ENCODE measurements at regions not wholly inside any gene's neighbourhood (a gene's known extent, or its start where the extent isn't known, plus 50 kb on each side); places are given as distances from the start of the nearest gene placed in this dataset.

DNA sequence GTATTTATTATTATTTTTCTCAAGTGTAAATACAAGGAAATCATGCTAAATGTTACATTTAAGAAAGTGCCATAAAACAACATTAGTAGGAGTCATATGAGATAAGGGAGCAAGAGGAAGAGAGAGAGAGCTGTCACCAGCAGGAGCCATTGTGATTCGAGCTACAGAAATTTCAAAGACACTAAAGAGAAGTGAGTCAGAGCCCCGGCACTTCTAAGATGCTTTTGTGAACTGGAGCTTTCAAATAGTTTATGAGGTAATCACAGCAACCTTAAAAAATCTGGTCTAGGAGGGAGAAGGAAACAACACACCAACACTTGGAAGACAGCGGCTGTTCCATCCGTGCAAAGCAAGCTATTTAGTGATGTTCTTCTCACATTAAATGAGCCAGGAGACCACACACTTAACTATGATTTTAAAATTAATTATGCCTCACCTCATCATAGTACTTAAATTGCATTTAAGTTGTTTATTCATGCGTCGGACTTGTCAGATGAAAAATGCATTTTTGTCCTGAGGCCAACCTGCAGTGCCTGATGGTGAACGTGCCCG is 382.7 kb upstream of the SALL3 start:
- no peak overlapping the region for H3K4me3 ChIP-seq (ENCODE audit: low read depth in 1 of 2, low read length in 2 of 2)
- no peaks in the 10 kb centered on the region for H3K27me3 ChIP-seq (ENCODE audit: insufficient read depth, low read length, poor library complexity)
- H3K36me3 ChIP-seq (ENCODE audit: insufficient read depth, low read length), result no peaks in the 10 kb centered on the region
- no peak overlapping the region for H3K4me2 ChIP-seq (ENCODE audit: insufficient read depth, low read length)
- H3K27ac ChIP-seq (ENCODE audit: low read length), result no peak overlapping the region
- DNase-seq (no peak), ATAC-seq (ENCODE audit: insufficient read depth, low read depth) (no peak)
- no peak for TF ChIP-seq CTCF (IDR thresholded peaks at IDR 0.05; ENCODE audit: borderline replicate concordance, extremely low read depth, low read length, poor library complexity, severe bottlenecking)
- TF ChIP-seq EZH2 (IDR thresholded peaks at IDR 0.05; ENCODE audit: borderline replicate concordance, low read depth, low read length, severe bottlenecking), result no peak
- no peaks in the 10 kb centered on the region for H3K9me3 ChIP-seq (ENCODE audit: insufficient read depth, low read length, severe bottlenecking)
- H2AFZ ChIP-seq (ENCODE audit: low read depth, low read length), result no peak overlapping the region
- no peaks in the 10 kb centered on the region for H4K20me1 ChIP-seq (ENCODE audit: insufficient read depth, low read length)
- H3K79me2 ChIP-seq (ENCODE audit: insufficient read depth, low read length), result no peaks in the 10 kb centered on the region
- H3K9ac ChIP-seq (ENCODE audit: low read depth, low read length), result no peak overlapping the region
- no peaks in the 10 kb centered on the region for H3K4me1 ChIP-seq (ENCODE audit: insufficient read depth, low read length)

DNA sequence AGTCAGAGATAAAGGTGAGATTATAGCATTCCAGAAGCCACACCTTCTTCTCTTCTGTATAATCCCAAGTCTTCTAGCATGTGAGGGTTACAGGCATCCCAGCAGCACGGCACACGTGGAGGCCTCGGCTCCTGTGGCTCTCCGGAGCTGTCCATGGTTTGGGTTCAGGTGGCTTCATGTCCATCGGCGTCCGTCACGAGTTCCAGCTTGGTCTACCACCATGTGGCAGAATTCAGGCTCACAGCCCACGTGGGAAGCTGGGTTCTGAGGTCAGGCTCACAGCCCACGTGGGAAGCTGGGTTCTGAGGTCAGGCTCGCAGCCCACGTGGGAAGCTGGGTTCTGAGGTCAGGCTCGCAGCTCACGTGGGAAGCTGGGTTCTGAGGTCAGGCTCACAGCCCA is 378.3 kb upstream of the SALL3 start:
- TF ChIP-seq CTCF (IDR thresholded peaks at IDR 0.05; ENCODE audit: borderline replicate concordance, extremely low read depth, low read length, poor library complexity, severe bottlenecking) (no peak), EZH2 (IDR thresholded peaks at IDR 0.05; ENCODE audit: borderline replicate concordance, low read depth, low read length, severe bottlenecking) (no peak)
- H2AFZ ChIP-seq (ENCODE audit: low read depth, low read length), result no peak overlapping the region
- no peaks in the 10 kb centered on the region for H3K79me2 ChIP-seq (ENCODE audit: insufficient read depth, low read length)
- H3K9me3 ChIP-seq (ENCODE audit: insufficient read depth, low read length, severe bottlenecking), result no peaks in the 10 kb centered on the region
- H3K27me3 ChIP-seq (ENCODE audit: insufficient read depth, low read length, poor library complexity), result no peaks in the 10 kb centered on the region
- no peak overlapping the region for H3K9ac ChIP-seq (ENCODE audit: low read depth, low read length)
- H3K36me3 ChIP-seq (ENCODE audit: insufficient read depth, low read length), result no peaks in the 10 kb centered on the region
- no peaks in the 10 kb centered on the region for H3K4me1 ChIP-seq (ENCODE audit: insufficient read depth, low read length)
- no peak overlapping the region for H3K4me3 ChIP-seq (ENCODE audit: low read depth in 1 of 2, low read length in 2 of 2)
- H4K20me1 ChIP-seq (ENCODE audit: insufficient read depth, low read length), result no peaks in the 10 kb centered on the region
- no peak overlapping the region for H3K27ac ChIP-seq (ENCODE audit: low read length)
- H3K4me2 ChIP-seq (ENCODE audit: insufficient read depth, low read length), result no peak overlapping the region
- ATAC-seq (ENCODE audit: insufficient read depth, low read depth) (no peak), DNase-seq (no peak)

- Histone ChIP-seq H3K9me3 (ENCODE audit: insufficient read depth, low read length, severe bottlenecking) (no peaks in the 10 kb centered on the region), H3K27ac (ENCODE audit: low read length) (no peak overlapping the region), H3K4me1 (ENCODE audit: insufficient read depth, low read length) (no peaks in the 10 kb centered on the region), H3K4me3 (ENCODE audit: low read depth in 1 of 2, low read length in 2 of 2) (no peak overlapping the region), H2AFZ (ENCODE audit: low read depth, low read length) (no peak overlapping the region), H3K36me3 (ENCODE audit: insufficient read depth, low read length) (no peaks in the 10 kb centered on the region), H3K27me3 (ENCODE audit: insufficient read depth, low read length, poor library complexity) (no peaks in the 10 kb centered on the region), H3K9ac (ENCODE audit: low read depth, low read length) (no peak overlapping the region), H3K79me2 (ENCODE audit: insufficient read depth, low read length) (no peaks in the 10 kb centered on the region), H3K4me2 (ENCODE audit: insufficient read depth, low read length) (no peak overlapping the region), H4K20me1 (ENCODE audit: insufficient read depth, low read length) (no peaks in the 10 kb centered on the region)
- no peak for DNase-seq
- ATAC-seq (ENCODE audit: insufficient read depth, low read depth), result no peak
- TF ChIP-seq EZH2 (IDR thresholded peaks at IDR 0.05; ENCODE audit: borderline replicate concordance, low read depth, low read length, severe bottlenecking), result no peak
- TF ChIP-seq CTCF (IDR thresholded peaks at IDR 0.05; ENCODE audit: borderline replicate concordance, extremely low read depth, low read length, poor library complexity, severe bottlenecking), result no peak
Measured at GRCh38 chr18:78601923-78602322, 377.7 kb upstream of the SALL3 start.

DNA sequence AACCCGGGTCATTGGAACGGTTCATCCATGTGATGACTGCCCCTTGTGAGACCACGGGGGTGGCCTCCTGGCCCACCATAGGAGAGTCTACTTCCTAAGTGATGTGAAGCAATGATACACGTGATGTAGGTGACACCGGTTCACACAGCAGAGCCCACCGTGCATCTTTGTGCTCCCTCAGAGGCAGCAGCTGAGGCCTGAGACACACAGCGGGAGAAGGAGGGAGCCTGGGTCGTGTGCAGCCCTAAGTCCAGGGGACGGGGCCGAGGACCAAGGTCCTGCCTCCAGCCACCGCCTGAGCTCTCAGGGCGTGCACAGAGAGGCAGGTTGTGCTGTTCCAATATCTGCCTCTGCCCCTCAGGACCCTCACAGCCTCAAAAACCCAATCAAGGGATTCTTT is 377.2 kb upstream of the SALL3 start:
- ATAC-seq (ENCODE audit: insufficient read depth, low read depth), result no peak
- no peaks in the 10 kb centered on the region for H3K9me3 ChIP-seq (ENCODE audit: insufficient read depth, low read length, severe bottlenecking)
- no peak overlapping the region for H3K4me2 ChIP-seq (ENCODE audit: insufficient read depth, low read length)

More for the DNA sequence above, 377.2 kb upstream of the SALL3 start:
- DNase-seq, result no peak
- no peak overlapping the region for H2AFZ ChIP-seq (ENCODE audit: low read depth, low read length)
- H3K4me3 ChIP-seq (ENCODE audit: low read depth in 1 of 2, low read length in 2 of 2), result no peak overlapping the region
- no peaks in the 10 kb centered on the region for H3K27me3 ChIP-seq (ENCODE audit: insufficient read depth, low read length, poor library complexity)
- H3K9ac ChIP-seq (ENCODE audit: low read depth, low read length), result no peak overlapping the region
- H3K79me2 ChIP-seq (ENCODE audit: insufficient read depth, low read length), result no peaks in the 10 kb centered on the region
- TF ChIP-seq CTCF (IDR thresholded peaks at IDR 0.05; ENCODE audit: borderline replicate concordance, extremely low read depth, low read length, poor library complexity, severe bottlenecking) (no peak), EZH2 (IDR thresholded peaks at IDR 0.05; ENCODE audit: borderline replicate concordance, low read depth, low read length, severe bottlenecking) (no peak)
- no peaks in the 10 kb centered on the region for H3K4me1 ChIP-seq (ENCODE audit: insufficient read depth, low read length)
- no peaks in the 10 kb centered on the region for H4K20me1 ChIP-seq (ENCODE audit: insufficient read depth, low read length)
- H3K36me3 ChIP-seq (ENCODE audit: insufficient read depth, low read length), result no peaks in the 10 kb centered on the region
- no peak overlapping the region for H3K27ac ChIP-seq (ENCODE audit: low read length)

Data from DND-41 (cell line).